ENCODE measurements at regions not wholly inside any gene's neighbourhood (a gene's known extent, or its start where the extent isn't known, plus 50 kb on each side); places are given as distances from the start of the nearest gene placed in this dataset.

DNA sequence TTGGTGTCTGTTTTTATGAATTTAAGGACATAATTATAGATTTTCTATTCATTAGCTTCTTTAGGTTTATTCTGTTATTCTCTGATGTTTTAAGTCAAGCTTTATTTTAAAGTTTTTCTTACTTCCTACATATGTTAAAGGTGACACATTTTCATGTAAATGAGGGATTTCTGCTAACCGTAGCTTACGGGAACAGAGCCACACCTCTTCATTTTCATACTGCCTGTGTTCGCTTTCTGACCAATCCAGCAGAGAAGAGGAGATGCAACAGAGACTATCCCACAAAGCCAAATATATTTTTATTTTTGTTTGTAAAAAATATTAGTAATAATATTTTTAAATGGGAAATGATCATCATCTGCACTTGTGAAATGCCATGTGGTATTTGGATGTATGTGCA, 774.1 kb downstream of the BRD1 start:
- TF ChIP-seq TCF7L2 (IDR thresholded peaks at IDR 0.05; ENCODE audit: low read depth, low read length) (no peak), SIN3A (IDR thresholded peaks at IDR 0.05; ENCODE audit: borderline replicate concordance, insufficient read depth, low read depth, low read length) (no peak), REST (IDR thresholded peaks at IDR 0.05; ENCODE audit: insufficient read depth in 1 of 2, low read depth in 2 of 2, low read length in 1 of 2) (no peak), POLR2AphosphoS5 (IDR thresholded peaks at IDR 0.05; ENCODE audit: low read depth, low read length) (no peak)
- TF ChIP-seq, protein P1, sequence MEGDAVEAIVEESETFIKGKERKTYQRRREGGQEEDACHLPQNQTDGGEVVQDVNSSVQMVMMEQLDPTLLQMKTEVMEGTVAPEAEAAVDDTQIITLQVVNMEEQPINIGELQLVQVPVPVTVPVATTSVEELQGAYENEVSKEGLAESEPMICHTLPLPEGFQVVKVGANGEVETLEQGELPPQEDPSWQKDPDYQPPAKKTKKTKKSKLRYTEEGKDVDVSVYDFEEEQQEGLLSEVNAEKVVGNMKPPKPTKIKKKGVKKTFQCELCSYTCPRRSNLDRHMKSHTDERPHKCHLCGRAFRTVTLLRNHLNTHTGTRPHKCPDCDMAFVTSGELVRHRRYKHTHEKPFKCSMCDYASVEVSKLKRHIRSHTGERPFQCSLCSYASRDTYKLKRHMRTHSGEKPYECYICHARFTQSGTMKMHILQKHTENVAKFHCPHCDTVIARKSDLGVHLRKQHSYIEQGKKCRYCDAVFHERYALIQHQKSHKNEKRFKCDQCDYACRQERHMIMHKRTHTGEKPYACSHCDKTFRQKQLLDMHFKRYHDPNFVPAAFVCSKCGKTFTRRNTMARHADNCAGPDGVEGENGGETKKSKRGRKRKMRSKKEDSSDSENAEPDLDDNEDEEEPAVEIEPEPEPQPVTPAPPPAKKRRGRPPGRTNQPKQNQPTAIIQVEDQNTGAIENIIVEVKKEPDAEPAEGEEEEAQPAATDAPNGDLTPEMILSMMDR (IDR thresholded peaks at IDR 0.05), result no peak
- H3K4me1 ChIP-seq (ENCODE audit: control insufficient read depth, insufficient read depth, low read length), result no peaks in the 10 kb centered on the region
- no peaks in the 10 kb centered on the region for H3K27me3 ChIP-seq (ENCODE audit: control insufficient read depth, insufficient read depth, low read length)
- no peaks in the 10 kb centered on the region for H3K9me3 ChIP-seq (ENCODE audit: control insufficient read depth, insufficient read depth, low read depth, low read length)
- intact Hi-C loops (cut with micrococcal nuclease; ENCODE audit: unreplicated experiment), result no loop called here
- ATAC-seq (no peak), DNase-seq (ENCODE audit: low read depth, low spot score) (no peak)
- no peak overlapping the region for H3K27ac ChIP-seq (ENCODE audit: low read length)
- no peaks in the 10 kb centered on the region for H3K36me3 ChIP-seq (ENCODE audit: control insufficient read depth, insufficient read depth, low read length)
- BruUV-seq (replicated peaks), result no TSS peak
- ChIA-PET POLR2A (no interaction called here), CTCF (no interaction called here)
- in situ Hi-C loops (cut with HindIII; ENCODE audit: low pct_unique_long_range_greater_than_20kb, low sequenced_read_pairs), result no loop called here
- H3K4me3 ChIP-seq (ENCODE audit: low read depth in 2 of 2, low read length in 2 of 2), result no peak overlapping the region

DNA sequence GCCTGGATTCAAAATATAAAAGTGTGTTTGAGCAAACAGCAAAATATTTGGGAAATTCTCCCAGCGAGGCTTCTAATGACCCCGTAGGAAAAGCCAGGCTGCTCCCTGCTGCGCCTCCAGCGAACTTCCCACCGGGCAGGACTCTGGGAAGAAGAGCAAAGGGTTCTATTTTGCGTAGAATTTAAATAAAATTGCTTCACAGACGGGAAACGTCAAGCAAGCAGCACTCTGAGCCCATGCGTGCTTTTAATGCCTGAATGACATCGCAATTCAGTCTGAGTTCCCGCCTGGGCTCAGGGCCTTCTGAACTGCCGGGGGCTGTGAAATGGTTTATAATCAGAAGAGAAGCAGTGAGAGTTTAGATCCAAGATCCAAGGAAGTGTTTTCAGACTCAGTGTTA, 775.1 kb downstream of the BRD1 start:
- no peak for ATAC-seq
- intact Hi-C loops (cut with micrococcal nuclease; ENCODE audit: unreplicated experiment), result no loop called here
- H3K36me3 ChIP-seq (ENCODE audit: control insufficient read depth, insufficient read depth, low read length), result no peaks in the 10 kb centered on the region
- DNase-seq (ENCODE audit: low read depth, low spot score), result no peak
- H3K4me3 ChIP-seq (ENCODE audit: low read depth in 2 of 2, low read length in 2 of 2), result no peak overlapping the region
- H3K27me3 ChIP-seq (ENCODE audit: control insufficient read depth, insufficient read depth, low read length), result no peaks in the 10 kb centered on the region
- BruUV-seq (replicated peaks), result no TSS peak
- H3K4me1 ChIP-seq (ENCODE audit: control insufficient read depth, insufficient read depth, low read length), result no peaks in the 10 kb centered on the region
- CTCF ChIA-PET, result no interaction called here
- H3K27ac ChIP-seq (ENCODE audit: low read length), result no peak overlapping the region
- TF ChIP-seq SIN3A (IDR thresholded peaks at IDR 0.05; ENCODE audit: borderline replicate concordance, insufficient read depth, low read depth, low read length), result no peak
- no peak for TF ChIP-seq POLR2AphosphoS5 (IDR thresholded peaks at IDR 0.05; ENCODE audit: low read depth, low read length)
- TF ChIP-seq, protein P1 (IDR thresholded peaks at IDR 0.05), result no peak
- no peak for TF ChIP-seq TCF7L2 (IDR thresholded peaks at IDR 0.05; ENCODE audit: low read depth, low read length)
- TF ChIP-seq REST (IDR thresholded peaks at IDR 0.05; ENCODE audit: insufficient read depth in 1 of 2, low read depth in 2 of 2, low read length in 1 of 2), result no peak
- in situ Hi-C loops (cut with HindIII; ENCODE audit: low pct_unique_long_range_greater_than_20kb, low sequenced_read_pairs), result no loop called here
- POLR2A ChIA-PET, result no interaction called here
- no peaks in the 10 kb centered on the region for H3K9me3 ChIP-seq (ENCODE audit: control insufficient read depth, insufficient read depth, low read depth, low read length)

Data from Panc1 (cell line).